ENCODE measurements at regions not wholly inside any gene's neighbourhood (a gene's known extent, or its start where the extent isn't known, plus 50 kb on each side); places are given as distances from the start of the nearest gene placed in this dataset.

GRCh38 chr6:103079867-103080266 is 1686.4 kb downstream of the GRIK2 start:
- no peak for TF ChIP-seq CTCF (IDR thresholded peaks at IDR 0.05)
- no peak for TF ChIP-seq POLR2A (IDR thresholded peaks at IDR 0.05)
